HUES6 (cell line): ENCODE measurements at regions not wholly inside any gene's neighbourhood (a gene's known extent, or its start where the extent isn't known, plus 50 kb on each side); places are given as distances from the start of the nearest gene placed in this dataset.
A peak's percentile ranks its signal among the peaks of the same experiment; 100 is the strongest.

Experiments used
- H3K27ac ChIP-seq: 2 replicates; pipeline ENCODE4 v1.7.0; 2013; ENCODE audit warnings: low read depth, mild to moderate bottlenecking, low read length, inconsistent platforms
- H3K27me3 ChIP-seq: 2 replicates; pipeline ENCODE4 v1.6.1; 2013; ENCODE audit warnings: low read length; ENCODE audit not compliant: control insufficient read depth, insufficient read depth
- H3K36me3 ChIP-seq: 2 replicates; pipeline ENCODE4 v1.6.1; 2013; ENCODE audit warnings: low read length; ENCODE audit not compliant: control insufficient read depth, insufficient read depth
- H3K4me1 ChIP-seq: 2 replicates; pipeline ENCODE4 v1.6.1; 2013; ENCODE audit warnings: low read length; ENCODE audit not compliant: control insufficient read depth, insufficient read depth
- H3K4me3 ChIP-seq: 2 replicates; pipeline ENCODE4 v1.5.1; 2013; ENCODE audit warnings: low read depth, low read length
- H3K9ac ChIP-seq: one replicate; pipeline ENCODE4 v1.6.1; 2013; ENCODE audit warnings: mild to moderate bottlenecking, low read length
- H3K9me3 ChIP-seq: 2 replicates; pipeline ENCODE4 v1.6.1; 2013; ENCODE audit warnings: low read depth, low read length; ENCODE audit not compliant: control insufficient read depth, insufficient read depth

GRCh38 chr22:49051491-49052022, 776.1 kb downstream of the BRD1 start:
- peak overlapping the region; percentile 61 for H3K9ac ChIP-seq
- H3K27ac ChIP-seq, result no peak overlapping the region
- H3K27me3 ChIP-seq, result no peaks in the 10 kb centered on the region
- H3K4me3 ChIP-seq, result peak overlapping the region; percentile 69
- no peaks in the 10 kb centered on the region for H3K36me3 ChIP-seq
- H3K9me3 ChIP-seq, result no peaks in the 10 kb centered on the region
- peaks cover 18% of the 10 kb centered on the region for H3K4me1 ChIP-seq

- Histone ChIP-seq H3K9me3 (no peaks in the 10 kb centered on the region), H3K27me3 (no peaks in the 10 kb centered on the region)
Measured at GRCh38 chr22:49049691-49050090, 778.0 kb downstream of the BRD1 start.

GRCh38 chr22:49048591-49048990, 779.1 kb downstream of the BRD1 start:
- peaks cover 11% of the 10 kb centered on the region for H3K4me1 ChIP-seq
- H3K27me3 ChIP-seq, result no peaks in the 10 kb centered on the region
- no peaks in the 10 kb centered on the region for H3K9me3 ChIP-seq
- H3K9ac ChIP-seq, result no peak overlapping the region
- H3K4me3 ChIP-seq, result no peak overlapping the region
- H3K36me3 ChIP-seq, result no peaks in the 10 kb centered on the region
- H3K27ac ChIP-seq, result no peak overlapping the region

More at GRCh38 chr22:49049691-49050090, 778.0 kb downstream of the BRD1 start:
- Histone ChIP-seq H3K4me3 (no peak overlapping the region), H3K9ac (no peak overlapping the region), H3K36me3 (no peaks in the 10 kb centered on the region), H3K27ac (no peak overlapping the region), H3K4me1 (peaks cover 18% of the 10 kb centered on the region)

GRCh38 chr22:49047447-49047846, 780.2 kb downstream of the BRD1 start:
- Histone ChIP-seq H3K4me3 (no peak overlapping the region), H3K4me1 (peaks cover under 1% of the 10 kb centered on the region)

GRCh38 chr22:49046546-49047361, 780.9 kb downstream of the BRD1 start:
- H3K4me3 ChIP-seq, result no peak overlapping the region
- H3K27me3 ChIP-seq, result no peaks in the 10 kb centered on the region
- H3K27ac ChIP-seq, result no peak overlapping the region
- no peaks in the 10 kb centered on the region for H3K9me3 ChIP-seq
- no peak overlapping the region for H3K9ac ChIP-seq
- H3K4me1 ChIP-seq, result no peaks in the 10 kb centered on the region
- H3K36me3 ChIP-seq, result no peaks in the 10 kb centered on the region

More at GRCh38 chr22:49047447-49047846, 780.2 kb downstream of the BRD1 start:
- Histone ChIP-seq H3K9ac (no peak overlapping the region), H3K9me3 (no peaks in the 10 kb centered on the region), H3K27me3 (no peaks in the 10 kb centered on the region), H3K27ac (no peak overlapping the region), H3K36me3 (no peaks in the 10 kb centered on the region)

GRCh38 chr22:49046000-49046545, 781.6 kb downstream of the BRD1 start:
- no peaks in the 10 kb centered on the region for H3K36me3 ChIP-seq
- no peaks in the 10 kb centered on the region for H3K27me3 ChIP-seq
- no peaks in the 10 kb centered on the region for H3K4me1 ChIP-seq
- H3K9me3 ChIP-seq, result no peaks in the 10 kb centered on the region
- no peak overlapping the region for H3K4me3 ChIP-seq
- no peak overlapping the region for H3K9ac ChIP-seq
- H3K27ac ChIP-seq, result no peak overlapping the region

GRCh38 chr22:49045276-49045675, 782.4 kb downstream of the BRD1 start:
- H3K4me1 ChIP-seq, result no peaks in the 10 kb centered on the region
- no peak overlapping the region for H3K27ac ChIP-seq
- H3K36me3 ChIP-seq, result no peaks in the 10 kb centered on the region
- H3K27me3 ChIP-seq, result no peaks in the 10 kb centered on the region
- no peak overlapping the region for H3K4me3 ChIP-seq
- H3K9me3 ChIP-seq, result no peaks in the 10 kb centered on the region
- H3K9ac ChIP-seq, result no peak overlapping the region

GRCh38 chr22:49044776-49045175, 782.9 kb downstream of the BRD1 start:
- H3K9me3 ChIP-seq, result no peaks in the 10 kb centered on the region
- no peak overlapping the region for H3K9ac ChIP-seq
- no peaks in the 10 kb centered on the region for H3K36me3 ChIP-seq
- no peak overlapping the region for H3K27ac ChIP-seq
- no peaks in the 10 kb centered on the region for H3K4me1 ChIP-seq
- H3K4me3 ChIP-seq, result no peak overlapping the region
- no peaks in the 10 kb centered on the region for H3K27me3 ChIP-seq

- Histone ChIP-seq H3K36me3 (no peaks in the 10 kb centered on the region), H3K4me1 (no peaks in the 10 kb centered on the region), H3K27me3 (no peaks in the 10 kb centered on the region), H3K9ac (no peak overlapping the region), H3K27ac (no peak overlapping the region), H3K9me3 (no peaks in the 10 kb centered on the region), H3K4me3 (no peak overlapping the region)
Measured at GRCh38 chr22:49044091-49044490, 783.6 kb downstream of the BRD1 start.

- no peaks in the 10 kb centered on the region for H3K27me3 ChIP-seq
Measured at GRCh38 chr22:49042877-49043859, 784.5 kb downstream of the BRD1 start.

More at GRCh38 chr22:49042877-49043859, 784.5 kb downstream of the BRD1 start:
- no peak overlapping the region for H3K27ac ChIP-seq
- H3K4me1 ChIP-seq, result no peaks in the 10 kb centered on the region
- H3K9ac ChIP-seq, result no peak overlapping the region
- no peaks in the 10 kb centered on the region for H3K36me3 ChIP-seq
- H3K9me3 ChIP-seq, result no peaks in the 10 kb centered on the region
- no peak overlapping the region for H3K4me3 ChIP-seq
